PC-3 (cell line): ENCODE measurements at regions not wholly inside any gene's neighbourhood (a gene's known extent, or its start where the extent isn't known, plus 50 kb on each side); places are given as distances from the start of the nearest gene placed in this dataset.
A peak's percentile ranks its signal among the peaks of the same experiment; 100 is the strongest.
"Not testable (repeated sequence)": the region's sequence is repeated elsewhere in the genome, so short reads cannot be mapped to it uniquely, and the experiment has no call there.

Experiments
- ATAC-seq: fragments of 200-7000 bp; cut with Tn5 transposase; 2 replicates; pipeline ENCODE4 v1.9.1; 2020; ENCODE audit warnings: mild to moderate bottlenecking, moderate library complexity
- BruUV-seq: library from RNA; stranded (reverse); fragments of 400-500 nt; replicated peaks from 2 replicates; lab custom pipeline; 2021; lab: Mats Ljungman, UMichigan
- CTCF ChIA-PET: fragments of 300-600 bp; sonication (Branson Sonifier 250); formaldehyde crosslinking; loops from one replicate; lab custom pipeline; 2022; ENCODE audit warnings: antibody characterized with exemption; lab: Charles Lee
- POLR2A ChIA-PET: fragments of 300-600 bp; sonication (Branson Sonifier 250); formaldehyde crosslinking; loops from one replicate; lab custom pipeline; 2022; ENCODE audit warnings: antibody characterized with exemption; ENCODE audit not compliant: unreplicated experiment; lab: Charles Lee
- DNase-seq: peaks from one replicate; pipeline ENCODE4 v3.0.0-alpha.2; 2015
- H2AFZ ChIP-seq: fragments of 300-600 bp; sonication (generic); 2 replicates; pipeline ENCODE4 v1.6.0; 2016; ENCODE audit warnings: antibody characterized with exemption, low read length
- H3F3A ChIP-seq: fragments of 300-600 bp; sonication (generic); one replicate; pipeline ENCODE4 v1.6.0; 2017; ENCODE audit warnings: antibody characterized with exemption, low read length, control low read depth, mild to moderate bottlenecking; ENCODE audit not compliant: unreplicated experiment
- H3K27ac ChIP-seq: fragments of 300-600 bp; sonication (generic); 2 replicates; pipeline ENCODE4 v1.5.1; 2016; ENCODE audit warnings: mild to moderate bottlenecking, low read length
- H3K27me3 ChIP-seq: fragments of 300-600 bp; sonication (generic); 2 replicates; pipeline ENCODE4 v1.6.1; 2016; ENCODE audit warnings: low read length, mixed read lengths
- H3K36me3 ChIP-seq: fragments of 300-600 bp; sonication (generic); 2 replicates; pipeline ENCODE4 v1.6.1; 2016; ENCODE audit warnings: low read depth, mixed run types, low read length, mixed read lengths
- H3K4me1 ChIP-seq: fragments of 300-600 bp; sonication (generic); 2 replicates; pipeline ENCODE4 v1.5.1; 2016; ENCODE audit warnings: low read length; ENCODE audit not compliant: insufficient read depth
- H3K4me2 ChIP-seq: fragments of 300-600 bp; sonication (generic); 2 replicates; pipeline ENCODE4 v1.6.0; 2016; ENCODE audit warnings: low read length
- H3K4me3 ChIP-seq: fragments of 300-600 bp; sonication (generic); 2 replicates; pipeline ENCODE4 v1.5.1; 2016; ENCODE audit warnings: mild to moderate bottlenecking, low read length, mixed read lengths
- H3K79me2 ChIP-seq: fragments of 300-600 bp; sonication (generic); 2 replicates; pipeline ENCODE4 v1.6.1; 2017; ENCODE audit warnings: low read length, mixed read lengths
- H3K9ac ChIP-seq: fragments of 300-600 bp; sonication (generic); 2 replicates; pipeline ENCODE4 v1.6.0; 2016; ENCODE audit warnings: mild to moderate bottlenecking, low read length
- H3K9me2 ChIP-seq: fragments of 300-600 bp; sonication (generic); replicated peaks from 2 replicates; pipeline ENCODE4 v1.6.1; 2016; ENCODE audit warnings: mixed run types, low read length, mixed read lengths
- H3K9me3 ChIP-seq: fragments of 300-600 bp; sonication (generic); 2 replicates; pipeline ENCODE4 v1.6.1; 2016; ENCODE audit warnings: low read length, mixed read lengths
- H4K20me1 ChIP-seq: fragments of 300-600 bp; sonication (generic); 2 replicates; pipeline ENCODE4 v1.6.1; 2016; ENCODE audit warnings: low read length, mixed read lengths
- CTCF ChIP-seq: fragments of 300-600 bp; sonication (generic); conservative IDR thresholded peaks from 2 replicates; pipeline ENCODE4 v1.5.1; 2017; ENCODE audit warnings: antibody characterized with exemption, low read depth, mild to moderate bottlenecking, low read length
- EZH2 ChIP-seq: fragments of 300-600 bp; sonication (generic); IDR thresholded peaks from one replicate; pipeline ENCODE4 v1.6.1; 2017; ENCODE audit warnings: antibody characterized with exemption, mild to moderate bottlenecking, low read length; ENCODE audit not compliant: unreplicated experiment
- EZH2phosphoT487 ChIP-seq: fragments of 300-600 bp; sonication (generic); IDR thresholded peaks from 2 replicates; pipeline ENCODE4 v1.6.1; 2018; ENCODE audit warnings: mild to moderate bottlenecking, antibody characterized with exemption, low read length, borderline replicate concordance
- intact Hi-C: fragments of 100-400 bp; cut with micrococcal nuclease; formaldehyde crosslinking; loops from 2 replicates; pipeline ENCODE4 v1.9.0; 2023

GRCh38 chr1:238429703-238430102 is 539.0 kb upstream of the ZP4 start:
- POLR2A ChIA-PET, H2AFZ ChIP-seq: not testable (repeated sequence)

GRCh38 chr1:238419209-238419608 is 528.5 kb upstream of the ZP4 start:
- intact Hi-C loops: no loop called here
- H3K27me3 ChIP-seq: no peaks in the 10 kb centered on the region
- no peak overlapping the region for H3K4me2 ChIP-seq
- no peak for DNase-seq
- no peaks in the 10 kb centered on the region for H3K9me3 ChIP-seq
- no TSS peak for BruUV-seq
- H3K4me3 ChIP-seq: no peak overlapping the region
- no peaks in the 10 kb centered on the region for H3F3A ChIP-seq
- ATAC-seq: no peak
- no peaks in the 10 kb centered on the region for H4K20me1 ChIP-seq
- no peak for TF ChIP-seq CTCF
- TF ChIP-seq EZH2phosphoT487: no peak
- no peak for TF ChIP-seq EZH2
- H3K79me2 ChIP-seq: no peaks in the 10 kb centered on the region
- ChIA-PET CTCF (no interaction called here), POLR2A (no interaction called here)
- H2AFZ ChIP-seq: no peak overlapping the region
- H3K4me1 ChIP-seq: no peaks in the 10 kb centered on the region
- no peak overlapping the region for H3K27ac ChIP-seq
- no peaks in the 10 kb centered on the region for H3K36me3 ChIP-seq
- H3K9ac ChIP-seq: no peak overlapping the region
- no peaks in the 10 kb centered on the region for H3K9me2 ChIP-seq

More at GRCh38 chr1:238429703-238430102, 539.0 kb upstream of the ZP4 start:
- H3K9me3 ChIP-seq, H4K20me1 ChIP-seq, H3F3A ChIP-seq, H3K9ac ChIP-seq, ATAC-seq, H3K27ac ChIP-seq, H3K9me2 ChIP-seq, H3K79me2 ChIP-seq, H3K27me3 ChIP-seq, H3K4me3 ChIP-seq, H3K36me3 ChIP-seq, H3K4me2 ChIP-seq, CTCF ChIA-PET, BruUV-seq, H3K4me1 ChIP-seq: not testable (repeated sequence)
- intact Hi-C loops: loop anchor here (1.0 to 2.0 kb wide), 2 partner anchors 177 to 579 kb away; no protein-coding TSS in a partner anchor
- peak; percentile 19 for DNase-seq
- TF ChIP-seq CTCF: peak; percentile 30; the same call in 1 of the 2 replicates

- H3K4me1 ChIP-seq: peaks cover 7% of the 10 kb centered on the region; the same call in 1 of the 2 replicates
- no peaks in the 10 kb centered on the region for H3K27me3 ChIP-seq
- TF ChIP-seq EZH2phosphoT487: no peak
- TF ChIP-seq CTCF: no peak
- no peak overlapping the region for H3K4me2 ChIP-seq
- no peaks in the 10 kb centered on the region for H3K79me2 ChIP-seq
- POLR2A ChIA-PET: no interaction called here
- H3K27ac ChIP-seq: peak overlapping the region; percentile 70; the same call in 1 of the 2 replicates
- H3K9ac ChIP-seq: no peak overlapping the region
- no peak overlapping the region for H2AFZ ChIP-seq
- H3K9me2 ChIP-seq: no peaks in the 10 kb centered on the region
- intact Hi-C loops: no loop called here
- no peaks in the 10 kb centered on the region for H3K9me3 ChIP-seq
- BruUV-seq: no TSS peak
- H3K36me3 ChIP-seq: no peaks in the 10 kb centered on the region
- CTCF ChIA-PET: no interaction called here
- no peaks in the 10 kb centered on the region for H4K20me1 ChIP-seq
- H3F3A ChIP-seq: no peaks in the 10 kb centered on the region
- ATAC-seq (no peak), DNase-seq (no peak)
- no peak overlapping the region for H3K4me3 ChIP-seq
Observed at GRCh38 chr1:238409932-238410331, 519.2 kb upstream of the ZP4 start.
